H54 (cell line): ENCODE measurements at regions not wholly inside any gene's neighbourhood (a gene's known extent, or its start where the extent isn't known, plus 50 kb on each side); places are given as distances from the start of the nearest gene placed in this dataset.

Experiments used
- DNase-seq: peaks from one replicate; pipeline ENCODE4 v3.0.0; 2011; ENCODE audit warnings: low spot score, mixed read lengths; ENCODE audit not compliant: insufficient read length
- FAIRE-seq: peaks from 3 replicates; lab custom pipeline; 2011; peaks lifted over from hg19 to GRCh38; lab: Jason Lieb, UNC
- POLR2A ChIP-seq: IDR thresholded peaks from 2 replicates; pipeline ENCODE4 v1.6.1; 2011; ENCODE audit warnings: low read depth, mild to moderate bottlenecking, low read length

- TF ChIP-seq POLR2A, result no peak
- no peak for FAIRE-seq
- DNase-seq, result no peak
Observed at GRCh38 chr9:13971966-13972655, 341.8 kb downstream of the NFIB start.

GRCh38 chr9:13971415-13971814 is 342.5 kb downstream of the NFIB start:
- FAIRE-seq, result no peak
- no peak for DNase-seq
- no peak for TF ChIP-seq POLR2A

DNA sequence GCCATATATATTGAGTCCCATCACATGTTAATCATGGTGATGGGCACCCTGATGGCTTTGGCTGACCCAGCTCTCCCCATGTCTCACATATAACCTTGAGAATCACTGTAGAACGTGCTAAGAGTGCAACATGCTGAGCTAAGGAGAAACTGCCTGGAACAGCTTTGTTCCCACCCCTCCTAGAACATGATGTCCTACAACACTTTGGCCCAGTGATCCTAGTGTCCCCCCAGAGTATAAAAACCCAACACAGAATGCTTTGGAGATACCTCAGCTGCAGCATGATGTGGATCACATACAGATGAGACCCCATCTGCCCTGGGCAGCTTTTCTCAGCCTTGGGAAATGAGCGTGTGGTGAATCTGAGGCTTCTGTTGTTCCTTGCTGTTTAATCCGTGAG is 343.5 kb downstream of the NFIB start:
- FAIRE-seq, result no peak
- no peak for DNase-seq
- TF ChIP-seq POLR2A, result no peak

- FAIRE-seq (no peak), DNase-seq (no peak)
- no peak for TF ChIP-seq POLR2A
Observed at GRCh38 chr9:13970018-13970417, 343.9 kb downstream of the NFIB start.

DNA sequence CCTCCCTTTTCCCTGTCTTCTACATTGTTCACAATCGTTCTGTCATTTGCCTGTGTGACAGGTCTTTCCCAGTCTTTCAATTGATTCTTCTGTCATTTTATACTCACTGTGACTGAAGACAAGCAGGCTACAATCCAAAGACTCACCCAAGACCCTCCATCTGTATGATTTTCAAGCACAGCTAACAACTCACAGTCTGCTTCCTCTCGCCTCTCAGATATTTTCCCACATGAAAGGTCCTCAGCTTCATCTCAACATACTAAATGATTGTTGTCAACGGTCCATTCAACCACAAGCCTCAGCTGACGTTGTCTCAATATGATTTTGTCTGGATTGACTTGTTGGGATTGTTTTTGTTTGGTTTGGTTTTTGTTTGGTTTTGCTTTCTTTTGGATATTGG is 346.5 kb downstream of the NFIB start:
- DNase-seq, result no peak

GRCh38 chr9:13967011-13967410 is 346.9 kb downstream of the NFIB start:
- TF ChIP-seq POLR2A, result no peak
- FAIRE-seq (no peak), DNase-seq (no peak)

More for the DNA sequence above, 346.5 kb downstream of the NFIB start:
- no peak for TF ChIP-seq POLR2A
- FAIRE-seq, result no peak

- FAIRE-seq (no peak), DNase-seq (no peak)
- TF ChIP-seq POLR2A, result no peak
Observed at GRCh38 chr9:13963005-13963653, 350.8 kb downstream of the NFIB start.

GRCh38 chr9:13962006-13962405 is 351.9 kb downstream of the NFIB start:
- DNase-seq (no peak), FAIRE-seq (no peak)
- TF ChIP-seq POLR2A, result no peak

DNA sequence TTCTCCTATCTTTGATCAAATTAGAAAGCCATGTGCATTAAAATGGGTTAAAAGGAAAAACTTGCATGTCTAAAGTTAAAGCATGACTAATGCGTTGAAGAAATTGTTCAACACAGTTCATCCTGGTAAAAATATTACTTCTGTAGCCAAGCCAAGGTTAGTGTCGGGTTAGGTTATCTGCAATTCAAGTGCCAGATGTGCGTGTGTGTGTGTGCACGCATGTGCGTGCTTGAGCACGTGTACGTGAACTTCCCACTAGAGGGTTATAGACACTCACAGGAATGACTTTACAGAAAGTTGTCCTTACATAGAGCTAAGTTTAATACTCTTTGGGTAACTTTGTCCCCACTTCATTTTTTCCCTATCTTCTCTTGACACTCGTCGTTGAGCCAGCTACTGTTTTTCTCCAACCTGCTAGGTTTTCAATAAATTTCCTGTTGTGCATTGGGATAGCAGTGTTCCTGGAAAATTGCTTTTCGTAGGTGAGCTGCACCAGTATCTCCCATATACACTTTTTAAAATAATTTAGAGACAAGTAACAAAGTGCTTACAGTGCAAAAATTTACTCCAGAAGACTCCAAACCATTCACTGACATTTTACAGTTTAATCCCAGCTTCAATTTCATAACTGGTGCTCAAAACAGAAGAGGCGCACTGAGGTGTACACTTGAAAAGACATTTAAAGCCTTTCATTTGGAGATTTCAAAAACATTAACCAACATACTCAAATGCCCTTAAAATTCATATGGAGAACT is 353.8 kb downstream of the NFIB start:
- no peak for TF ChIP-seq POLR2A
- FAIRE-seq (no peak), DNase-seq (no peak)

DNA sequence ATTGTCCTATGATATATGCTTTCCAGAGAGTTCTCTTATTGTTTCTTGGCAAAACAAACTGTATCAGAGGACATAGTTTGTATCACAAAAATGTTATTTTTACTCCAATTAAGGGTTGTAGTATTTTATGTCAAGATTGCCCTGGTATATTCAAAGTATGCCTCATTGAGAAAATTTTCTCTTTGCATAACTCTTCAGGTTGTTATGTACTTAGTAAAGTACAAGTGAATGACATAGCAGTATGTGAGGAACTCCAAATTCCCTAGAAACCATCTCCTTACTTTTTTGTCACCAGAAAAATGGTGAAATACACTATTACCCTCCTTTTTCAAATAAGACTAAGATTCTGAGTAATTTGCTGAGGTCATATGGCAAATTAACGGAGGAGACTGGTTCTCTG is 355.3 kb downstream of the NFIB start:
- DNase-seq, result no peak
- no peak for FAIRE-seq
- TF ChIP-seq POLR2A, result no peak

GRCh38 chr9:13957089-13957488 is 356.9 kb downstream of the NFIB start:
- no peak for TF ChIP-seq POLR2A
- FAIRE-seq (no peak), DNase-seq (no peak)

DNA sequence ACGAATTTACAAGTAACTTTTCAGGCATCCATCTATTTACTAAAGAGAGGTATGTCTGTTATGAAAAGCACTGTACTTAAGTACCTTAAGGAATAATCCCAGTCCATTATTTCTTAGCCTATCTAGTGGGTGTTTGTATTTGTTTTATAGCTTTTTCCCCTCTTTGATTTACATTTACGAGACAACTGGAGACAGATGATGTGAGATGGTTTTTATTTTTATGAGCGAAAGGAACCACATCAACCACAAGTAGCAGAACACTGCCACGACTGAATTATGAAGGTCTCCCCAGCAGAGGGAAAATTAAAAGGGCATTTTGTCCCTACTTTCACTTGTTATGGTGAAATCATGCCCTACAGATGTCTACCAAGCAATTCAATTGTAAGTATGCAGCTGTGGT is 357.8 kb downstream of the NFIB start:
- DNase-seq (no peak), FAIRE-seq (no peak)

GRCh38 chr9:13952906-13953305 is 361.0 kb downstream of the NFIB start:
- FAIRE-seq (no peak), DNase-seq (no peak)
- no peak for TF ChIP-seq POLR2A

More for the DNA sequence above, 357.8 kb downstream of the NFIB start:
- TF ChIP-seq POLR2A, result no peak

DNA sequence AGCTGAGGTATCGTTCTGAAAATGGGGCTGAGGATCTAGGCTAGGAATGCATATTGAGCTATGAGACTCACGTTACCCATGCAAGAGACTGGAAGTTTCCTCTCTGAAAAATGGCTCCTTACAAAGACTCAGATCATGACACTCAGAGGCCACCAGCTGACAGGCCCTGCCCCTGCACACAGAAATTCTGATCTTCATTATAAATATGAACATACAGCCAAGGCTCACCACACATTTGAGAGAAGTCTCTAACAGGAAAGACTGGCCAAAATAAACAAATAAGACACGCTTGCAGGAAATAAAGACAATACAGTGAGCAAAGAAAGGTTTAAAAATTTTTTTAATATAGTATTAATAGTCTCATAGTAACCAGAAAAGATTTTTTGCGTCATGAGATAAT is 365.9 kb downstream of the NFIB start:
- TF ChIP-seq POLR2A, result no peak
- FAIRE-seq, result no peak
- DNase-seq, result no peak
